HG02571 (cell line): ENCODE measurements at regions not wholly inside any gene's neighbourhood (a gene's known extent, or its start where the extent isn't known, plus 50 kb on each side); places are given as distances from the start of the nearest gene placed in this dataset.

Source experiments
- ATAC-seq: cut with Tn5 transposase; IDR thresholded peaks from one replicate; pipeline ENCODE4 v1.9.1; 2021; ENCODE audit warnings: mild to moderate bottlenecking, moderate library complexity; ENCODE audit not compliant: unreplicated experiment

GRCh38 chr1:4495809-4496208 lies 158.6 kb upstream of the AJAP1 start:
- no peak for ATAC-seq

GRCh38 chr1:4500441-4500840 lies 154.0 kb upstream of the AJAP1 start:
- no peak for ATAC-seq

GRCh38 chr1:4506591-4506990 lies 147.8 kb upstream of the AJAP1 start:
- no peak for ATAC-seq

- no peak for ATAC-seq
Measured at GRCh38 chr1:4509206-4509605, 145.2 kb upstream of the AJAP1 start.

- ATAC-seq, result no peak
Measured at GRCh38 chr1:4510276-4510691, 144.1 kb upstream of the AJAP1 start.

- ATAC-seq, result no peak
Measured at GRCh38 chr1:4511374-4511773, 143.0 kb upstream of the AJAP1 start.

GRCh38 chr1:4512636-4513035 lies 141.8 kb upstream of the AJAP1 start:
- ATAC-seq, result no peak

- no peak for ATAC-seq
Measured at GRCh38 chr1:4513685-4514084, 140.7 kb upstream of the AJAP1 start.

- no peak for ATAC-seq
Measured at GRCh38 chr1:4515727-4516289, 138.6 kb upstream of the AJAP1 start.

GRCh38 chr1:4516596-4516995 lies 137.8 kb upstream of the AJAP1 start:
- ATAC-seq, result no peak

- ATAC-seq, result no peak
Measured at GRCh38 chr1:4517186-4517954, 137.0 kb upstream of the AJAP1 start.

- ATAC-seq, result no peak
Measured at GRCh38 chr1:4518621-4519020, 135.8 kb upstream of the AJAP1 start.

- no peak for ATAC-seq
Measured at GRCh38 chr1:4519954-4520353, 134.5 kb upstream of the AJAP1 start.

GRCh38 chr1:4523551-4523950 lies 130.9 kb upstream of the AJAP1 start:
- no peak for ATAC-seq

GRCh38 chr1:4526747-4527146 lies 127.7 kb upstream of the AJAP1 start:
- ATAC-seq, result no peak

- no peak for ATAC-seq
Measured at GRCh38 chr1:4527819-4528218, 126.6 kb upstream of the AJAP1 start.

- no peak for ATAC-seq
Measured at GRCh38 chr1:4528590-4528989, 125.8 kb upstream of the AJAP1 start.

- no peak for ATAC-seq
Measured at GRCh38 chr1:4529446-4530165, 124.8 kb upstream of the AJAP1 start.

- no peak for ATAC-seq
Measured at GRCh38 chr1:4530166-4530785, 124.1 kb upstream of the AJAP1 start.

- no peak for ATAC-seq
Measured at GRCh38 chr1:4531842-4532241, 122.6 kb upstream of the AJAP1 start.

GRCh38 chr1:4532656-4533055 lies 121.8 kb upstream of the AJAP1 start:
- no peak for ATAC-seq

- ATAC-seq, result no peak
Measured at GRCh38 chr1:4546911-4547310, 107.5 kb upstream of the AJAP1 start.
